ENCODE measurements at regions not wholly inside any gene's neighbourhood (a gene's known extent, or its start where the extent isn't known, plus 50 kb on each side); places are given as distances from the start of the nearest gene placed in this dataset.
"Not testable (repeated sequence)": the region's sequence is repeated elsewhere in the genome, so short reads cannot be mapped to it uniquely, and the experiment has no call there.

- DNase-seq (ENCODE audit: low read depth, low spot score) = no peak
These were observed 907.1 kb downstream of the KCNT2 start for GRCh38 chr1:195701149-195701548.

GRCh38 chr1:195697130-195697529, 911.1 kb downstream of the KCNT2 start:
- no peak for DNase-seq (ENCODE audit: low read depth, low spot score)

DNA sequence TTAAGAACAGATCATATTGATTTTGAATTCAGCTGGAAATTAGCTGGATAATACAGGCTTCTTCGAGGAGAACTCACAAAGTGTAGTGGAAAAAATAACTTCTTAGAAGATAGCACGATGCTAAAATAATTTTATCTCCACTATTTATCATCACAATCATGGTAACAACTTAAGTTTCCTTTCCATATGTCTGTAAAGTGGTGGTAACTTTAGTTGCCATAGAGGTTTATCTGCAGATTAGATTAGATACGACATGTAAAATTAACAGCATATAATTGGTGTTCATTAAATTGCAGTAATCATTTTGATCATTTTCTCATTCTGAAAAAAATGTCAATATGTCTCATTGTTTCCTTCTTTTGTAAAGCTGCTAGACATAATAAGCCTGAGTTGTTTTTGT, 921.5 kb downstream of the KCNT2 start:
- no peak for DNase-seq (ENCODE audit: low read depth, low spot score)

DNA sequence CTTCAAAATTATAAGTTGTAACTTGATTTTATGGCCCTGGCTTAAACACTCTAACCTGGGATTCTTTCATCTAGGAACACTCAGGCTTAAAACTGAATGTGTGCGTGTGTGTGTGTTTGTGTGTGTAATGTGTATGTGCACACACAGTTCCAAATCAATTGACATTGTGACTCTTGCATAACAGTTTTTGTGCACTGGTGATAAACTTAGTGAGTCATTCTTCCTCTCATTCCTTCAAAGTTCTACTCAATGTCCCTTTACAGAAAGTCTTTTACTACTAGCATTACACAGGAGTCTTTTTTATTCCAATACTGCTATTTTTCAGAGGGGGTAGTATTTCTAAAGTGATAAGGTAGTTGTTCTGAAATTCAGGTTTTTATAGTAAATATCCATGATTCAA, 943.6 kb downstream of the KCNT2 start:
- DNase-seq (ENCODE audit: low read depth, low spot score) = no peak

- no peak for DNase-seq (ENCODE audit: low read depth, low spot score)
These were observed 944.5 kb downstream of the KCNT2 start for GRCh38 chr1:195663549-195664280.

- no peak for DNase-seq (ENCODE audit: low read depth, low spot score)
These were observed 951.5 kb downstream of the KCNT2 start for GRCh38 chr1:195656780-195657179.

DNA sequence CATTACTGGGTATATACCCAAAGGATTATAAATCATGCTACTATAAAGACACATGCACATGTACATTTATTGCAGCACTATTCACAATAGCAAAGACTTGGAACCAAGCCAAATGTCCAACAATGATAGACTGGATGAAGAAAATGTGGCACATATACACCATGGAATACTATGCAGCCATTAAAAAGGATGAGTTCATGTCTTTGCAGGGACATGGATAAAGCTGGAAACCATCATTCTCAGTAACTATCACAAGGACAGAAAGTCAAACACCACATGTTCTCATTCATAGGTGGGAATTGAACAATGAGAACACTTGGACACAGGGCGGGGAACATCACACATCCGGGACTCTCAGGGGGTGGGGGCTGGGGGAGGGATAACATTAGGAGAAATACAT, 959.4 kb downstream of the KCNT2 start:
- DNase-seq (ENCODE audit: low read depth, low spot score) = not testable (repeated sequence)

DNA sequence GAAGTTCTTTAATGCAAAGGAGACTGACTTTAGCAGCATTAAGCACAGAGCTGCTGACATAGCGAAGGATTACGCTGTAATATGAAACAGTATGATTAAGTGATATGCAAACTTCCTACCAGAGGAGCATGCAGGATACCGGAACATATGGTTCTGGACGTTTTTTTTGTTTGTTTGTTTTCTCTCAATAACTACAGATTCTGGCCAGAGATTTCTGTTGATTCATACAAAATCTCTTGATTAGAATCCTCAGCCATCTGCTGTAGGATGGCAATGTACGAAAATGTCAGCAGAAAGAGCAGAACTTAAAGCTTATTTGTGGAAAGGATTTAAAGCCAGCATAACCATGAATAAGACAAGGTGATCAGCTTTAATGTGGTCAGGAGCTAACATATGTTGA, 970.7 kb downstream of the KCNT2 start:
- no peak for DNase-seq (ENCODE audit: low read depth, low spot score)

DNA sequence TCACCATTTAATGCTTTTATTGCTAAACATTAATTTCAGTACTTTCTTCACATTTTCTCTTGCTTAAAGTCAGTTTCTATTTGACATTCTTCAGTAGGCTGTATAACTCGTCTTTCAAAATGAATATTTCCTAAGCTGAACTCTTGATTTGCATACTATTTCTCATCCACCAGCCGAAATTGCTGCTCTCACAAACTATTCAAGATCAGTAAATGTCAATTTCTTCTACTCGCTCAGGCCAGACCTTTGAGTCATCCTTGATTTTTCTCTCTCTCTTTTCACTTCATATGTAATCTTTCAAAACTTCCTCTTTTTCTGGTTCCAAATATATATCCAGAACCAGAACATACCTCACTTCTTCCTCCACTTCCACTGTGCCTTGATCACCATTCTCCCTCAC, 990.0 kb downstream of the KCNT2 start:
- DNase-seq (ENCODE audit: low read depth, low spot score) = no peak

GRCh38 chr1:195617106-195617505, 991.1 kb downstream of the KCNT2 start:
- no peak for DNase-seq (ENCODE audit: low read depth, low spot score)

- no peak for DNase-seq (ENCODE audit: low read depth, low spot score)
These were observed 999.4 kb downstream of the KCNT2 start for GRCh38 chr1:195608883-195609282.

- no peak for DNase-seq (ENCODE audit: low read depth, low spot score)
These were observed 1001.8 kb downstream of the KCNT2 start for GRCh38 chr1:195606483-195606882.

DNA sequence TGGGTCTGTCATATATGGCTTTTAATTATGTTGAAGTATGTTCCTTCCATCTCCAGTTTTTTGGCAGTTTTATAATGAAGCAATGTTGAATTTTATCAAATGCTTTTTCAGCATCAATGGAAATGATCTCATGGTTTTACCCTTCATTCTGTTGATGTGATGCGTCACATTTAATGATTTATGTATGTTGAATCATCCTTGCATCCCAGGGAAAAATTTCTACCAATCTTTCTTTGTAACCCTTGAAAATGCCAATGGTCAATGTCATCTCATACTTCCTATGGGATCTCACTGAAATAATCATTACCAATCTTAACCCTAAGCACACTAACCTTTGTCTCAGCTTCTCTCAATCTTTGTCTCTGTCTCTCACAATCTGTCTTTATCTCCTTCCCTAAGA, 1004.0 kb downstream of the KCNT2 start:
- no peak for DNase-seq (ENCODE audit: low read depth, low spot score)

DNA sequence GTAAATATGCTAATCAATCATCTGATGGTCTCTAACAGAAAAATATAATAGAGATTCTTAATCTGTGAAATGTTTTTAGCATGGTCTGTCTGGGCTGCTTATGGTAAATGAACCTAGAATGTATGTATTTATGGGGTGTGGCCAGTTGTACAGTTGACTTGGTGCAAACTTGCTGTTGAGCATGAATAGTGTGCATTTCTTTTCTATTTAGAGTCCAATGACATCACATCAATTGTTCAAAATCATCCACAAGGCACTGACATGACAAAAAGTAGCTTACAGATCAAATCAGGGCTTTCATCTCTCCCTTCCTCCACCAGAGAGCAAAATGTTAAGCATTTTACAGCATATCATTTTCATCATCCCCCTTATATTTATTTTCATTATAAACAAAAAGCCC, 1010.3 kb downstream of the KCNT2 start:
- no peak for DNase-seq (ENCODE audit: low read depth, low spot score)

- no peak for DNase-seq (ENCODE audit: low read depth, low spot score)
These were observed 1013.5 kb downstream of the KCNT2 start for GRCh38 chr1:195594773-195595172.

DNA sequence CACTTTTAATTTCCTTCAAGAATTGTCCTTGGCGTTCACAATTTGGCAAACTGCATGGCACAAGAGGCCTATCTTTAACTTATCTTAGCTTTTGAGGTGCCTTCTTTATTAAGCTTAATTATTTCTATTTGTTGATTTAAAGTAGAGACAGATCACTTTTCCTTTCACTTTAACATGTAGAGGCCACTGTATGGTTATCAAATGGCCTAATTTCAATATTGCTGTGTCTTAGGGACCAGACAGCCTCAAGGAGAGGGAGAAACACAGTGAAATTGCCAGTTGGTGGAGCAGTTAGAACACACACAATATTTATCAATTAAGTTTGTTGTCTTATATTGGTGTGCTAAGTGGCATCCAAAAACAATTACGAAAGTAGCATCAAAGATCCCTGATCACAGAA, 1013.9 kb downstream of the KCNT2 start:
- DNase-seq (ENCODE audit: low read depth, low spot score) = no peak

DNA sequence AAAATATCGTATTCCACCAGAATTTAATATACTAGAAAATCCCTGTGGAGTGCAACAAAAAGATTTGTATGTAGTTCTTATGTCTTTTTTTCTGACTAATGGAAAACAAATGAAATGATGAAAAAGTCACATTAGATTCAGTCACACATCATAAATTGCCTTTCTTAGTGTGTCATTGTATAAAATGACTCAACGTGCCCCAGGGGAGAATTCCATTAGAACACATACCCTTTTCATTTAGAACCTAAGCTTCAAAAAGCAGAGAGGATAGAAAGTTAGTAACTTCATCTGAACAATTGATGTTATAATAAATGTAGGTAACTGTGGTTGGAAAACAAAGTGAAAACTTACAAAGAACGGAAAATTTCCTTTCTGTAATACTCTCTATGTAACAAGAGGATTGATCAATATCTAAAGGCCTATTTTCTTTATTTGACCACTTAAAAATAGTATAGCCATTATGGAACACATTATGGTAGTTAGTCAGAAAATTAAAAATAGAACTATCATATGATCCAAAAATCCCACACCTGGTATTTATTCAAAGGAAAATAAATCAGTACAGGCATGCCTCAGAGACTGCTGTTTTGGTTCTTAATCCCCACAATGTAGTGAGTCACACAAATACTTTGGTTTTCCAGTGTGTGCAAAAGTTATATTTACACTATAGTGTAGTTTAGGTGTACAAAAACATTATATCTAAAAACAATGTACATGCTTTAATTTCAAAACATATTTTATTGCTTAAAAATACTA, 1016.1 kb downstream of the KCNT2 start:
- no peak for DNase-seq (ENCODE audit: low read depth, low spot score)

- no peak for DNase-seq (ENCODE audit: low read depth, low spot score)
These were observed 1017.6 kb downstream of the KCNT2 start for GRCh38 chr1:195590649-195591048.

DNA sequence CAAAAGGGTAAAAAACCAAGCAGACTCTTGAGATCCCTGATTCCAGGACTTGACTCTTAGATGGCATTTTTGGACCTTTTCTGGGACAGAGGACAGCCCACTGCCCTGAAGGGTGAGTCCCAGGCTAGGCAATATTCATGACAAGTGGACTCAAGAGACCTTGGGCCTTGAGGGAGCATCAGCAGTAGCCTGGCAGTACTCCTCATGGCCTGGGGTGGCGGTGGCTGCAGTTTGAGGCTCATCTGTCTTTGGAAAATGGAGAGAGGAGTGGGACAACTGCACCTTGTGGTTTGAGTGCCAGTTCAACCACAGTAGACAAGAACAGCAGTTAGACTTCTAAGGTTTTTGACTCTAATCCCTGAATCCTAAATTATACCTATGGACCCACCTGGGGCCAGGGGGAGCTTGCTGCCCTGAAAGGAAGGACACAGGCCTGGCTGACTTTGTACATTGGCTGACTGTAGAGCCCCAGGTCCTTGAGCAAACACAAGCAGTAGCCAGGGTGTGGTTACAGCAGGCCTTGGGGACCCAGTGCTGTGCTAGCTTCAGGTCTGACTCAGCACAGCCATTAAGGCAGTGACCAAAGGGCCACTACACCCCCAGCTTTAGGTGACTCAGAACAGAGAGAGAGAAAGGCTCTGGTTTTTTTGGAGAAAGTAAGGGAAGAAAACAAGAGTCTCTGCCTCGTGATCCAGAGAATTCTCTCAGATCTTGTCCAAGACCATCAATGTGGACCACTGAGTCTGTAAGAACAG, 1023.2 kb downstream of the KCNT2 start:
- DNase-seq (ENCODE audit: low read depth, low spot score) = no peak

GRCh38 chr1:195580988-195581387, 1027.3 kb downstream of the KCNT2 start:
- DNase-seq (ENCODE audit: low read depth, low spot score) = no peak

DNA sequence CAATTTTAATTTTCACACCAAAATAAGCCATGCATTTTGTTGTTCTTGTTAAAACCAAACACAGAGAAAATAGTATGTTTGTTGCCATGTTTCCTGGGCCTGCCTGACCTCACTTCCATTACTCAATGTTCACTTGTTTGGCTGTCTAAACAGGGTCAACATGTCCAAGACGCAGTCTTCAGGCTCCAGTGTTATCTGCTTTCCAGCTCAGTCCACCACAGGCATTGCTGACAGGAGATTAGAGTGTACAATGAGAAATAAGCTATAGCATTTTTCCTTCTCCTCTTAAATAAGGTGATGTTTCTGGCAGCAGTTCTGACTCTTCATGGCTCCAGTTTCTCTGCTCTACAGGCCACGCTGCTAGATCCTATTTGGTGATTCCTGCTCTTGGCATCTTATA, 1030.5 kb downstream of the KCNT2 start:
- DNase-seq (ENCODE audit: low read depth, low spot score) = no peak

- no peak for DNase-seq (ENCODE audit: low read depth, low spot score)
These were observed 1031.6 kb downstream of the KCNT2 start for GRCh38 chr1:195576641-195577040.

DNA sequence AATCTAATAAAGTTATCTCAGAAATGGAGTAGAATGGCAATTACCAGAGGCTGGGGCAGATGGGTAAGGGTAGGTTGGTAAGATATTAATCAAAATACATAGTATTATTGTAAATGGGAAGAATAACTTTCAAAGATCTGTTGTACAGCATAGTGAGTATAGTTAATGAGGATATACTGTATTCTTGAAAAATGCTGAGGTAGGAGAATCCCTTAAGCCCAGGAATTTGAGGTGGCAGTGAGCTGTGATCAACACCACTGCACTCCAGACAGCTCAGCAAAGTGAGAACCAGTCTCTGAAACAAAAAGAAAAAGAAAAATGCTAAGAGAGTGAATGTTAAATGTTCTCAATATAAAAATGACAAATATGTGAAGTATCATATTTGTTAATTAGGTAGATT, 1033.7 kb downstream of the KCNT2 start:
- no peak for DNase-seq (ENCODE audit: low read depth, low spot score)
